Testis (tissue), 2 donors: ENCODE measurements at regions not wholly inside any gene's neighbourhood (a gene's known extent, or its start where the extent isn't known, plus 50 kb on each side); places are given as distances from the start of the nearest gene placed in this dataset.

Experiments used
- DNase-seq: peaks from one replicate; pipeline ENCODE4 v3.0.0-alpha.2; 2019
- H3K27ac ChIP-seq, 2 donors: fragments of 200-600 bp; sonication (generic); one replicate each; pipeline ENCODE4 v1.5.1; 2019
- H3K27me3 ChIP-seq: fragments of 200-600 bp; sonication (generic); one replicate; pipeline ENCODE4 v1.5.1; 2019
- H3K36me3 ChIP-seq: fragments of 200-600 bp; sonication (generic); one replicate; pipeline ENCODE4 v1.5.1; 2017; ENCODE audit warnings: low read depth; ENCODE audit errors: missing control alignments
- H3K4me1 ChIP-seq: fragments of 200-600 bp; sonication (generic); one replicate; pipeline ENCODE4 v1.5.1; 2019
- H3K4me3 ChIP-seq, 2 donors: fragments of 200-600 bp; sonication (generic); one replicate each; pipeline ENCODE4 v1.5.1; 2017 to 2019
- H3K9me3 ChIP-seq: fragments of 200-600 bp; sonication (generic); one replicate; pipeline ENCODE4 v1.5.1; 2017
- POLR2A ChIP-seq: fragments of 450-650 bp; IDR thresholded peaks from one replicate; pipeline ENCODE4 v1.6.1; 2017; ENCODE audit warnings: antibody characterized with exemption, mild to moderate bottlenecking, moderate library complexity
- WGBS, 2 donors: methylation state at CpG; one replicate each; pipeline ENCODE4 v1.1.5; 2018; 5-methylcytosine and 5-hydroxymethylcytosine counted together
- intact Hi-C: fragments of 100-400 bp; cut with DNase I; formaldehyde crosslinking; loops from one replicate; pipeline ENCODE4 v1.15.1; 2023; ENCODE audit warnings: low total_unique reads
- TF ChIP-seq, protein P1 (sequence below), 3 experiments: fragments of 450-650 bp in 2 of 3; fragments of 200-600 bp in 1 of 3; sonication (generic) in 1 of 3; IDR thresholded peaks; one replicate each; pipeline ENCODE4 v1.5.1; 2016 to 2019; ENCODE audit warnings: antibody characterized with exemption in 3 of 3, mild to moderate bottlenecking in 2 of 3, moderate library complexity in 1 of 3

DNA sequence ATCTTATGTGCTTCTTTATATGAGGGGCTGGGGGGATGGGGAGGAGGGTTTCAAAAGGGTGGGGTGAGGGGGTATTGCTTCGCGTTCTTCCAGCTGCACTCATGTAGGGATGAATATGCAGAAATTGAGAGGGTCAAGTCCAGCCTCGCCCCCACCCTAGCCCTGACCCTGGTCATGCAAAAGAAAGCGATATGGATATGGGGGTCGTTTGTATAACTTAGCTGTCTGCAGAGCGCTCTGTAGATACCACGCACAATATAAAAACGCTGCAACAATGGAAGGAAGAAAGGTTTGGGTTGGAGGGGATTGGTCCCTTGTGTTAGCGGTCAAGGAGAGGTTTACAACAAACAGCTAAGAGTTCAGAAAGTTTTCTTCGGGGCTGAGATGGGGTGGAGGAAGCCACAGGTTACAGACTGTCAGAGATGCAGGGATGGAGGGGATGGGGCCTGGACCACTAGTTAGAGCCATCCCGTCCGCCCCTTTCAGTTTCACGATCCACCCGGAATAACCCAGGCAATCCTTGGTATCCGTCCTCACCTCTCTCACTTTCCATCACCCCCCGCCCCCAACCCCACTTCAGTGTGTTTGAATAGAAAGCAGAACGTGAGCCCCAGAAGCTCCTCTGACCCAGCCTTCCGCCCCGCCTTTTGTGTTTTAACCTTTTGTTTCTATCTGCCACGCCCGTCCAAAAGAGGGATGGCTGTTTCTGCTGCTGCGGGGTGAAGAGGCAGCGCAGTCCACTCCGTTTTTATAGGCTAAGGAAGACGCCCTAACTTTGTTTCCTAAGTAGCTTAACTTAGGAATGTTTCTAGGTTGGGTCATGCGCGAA lies 73.5 kb downstream of the SOX4 start:
- intact Hi-C loops, result no loop called here
- peak overlapping the region in 1 of 2 donors; percentile 45 for H3K4me3 ChIP-seq
- DNase-seq, result no peak
- 37 to 40% methylated on average over 27 of the region's 27 CpGs for WGBS, 2 donors
- peaks cover 13% of the 10 kb centered on the region for H3K4me1 ChIP-seq
- no peaks in the 10 kb centered on the region for H3K27me3 ChIP-seq
- H3K27ac ChIP-seq, result no peak overlapping the region
- no peak for TF ChIP-seq POLR2A
- TF ChIP-seq, protein P1, sequence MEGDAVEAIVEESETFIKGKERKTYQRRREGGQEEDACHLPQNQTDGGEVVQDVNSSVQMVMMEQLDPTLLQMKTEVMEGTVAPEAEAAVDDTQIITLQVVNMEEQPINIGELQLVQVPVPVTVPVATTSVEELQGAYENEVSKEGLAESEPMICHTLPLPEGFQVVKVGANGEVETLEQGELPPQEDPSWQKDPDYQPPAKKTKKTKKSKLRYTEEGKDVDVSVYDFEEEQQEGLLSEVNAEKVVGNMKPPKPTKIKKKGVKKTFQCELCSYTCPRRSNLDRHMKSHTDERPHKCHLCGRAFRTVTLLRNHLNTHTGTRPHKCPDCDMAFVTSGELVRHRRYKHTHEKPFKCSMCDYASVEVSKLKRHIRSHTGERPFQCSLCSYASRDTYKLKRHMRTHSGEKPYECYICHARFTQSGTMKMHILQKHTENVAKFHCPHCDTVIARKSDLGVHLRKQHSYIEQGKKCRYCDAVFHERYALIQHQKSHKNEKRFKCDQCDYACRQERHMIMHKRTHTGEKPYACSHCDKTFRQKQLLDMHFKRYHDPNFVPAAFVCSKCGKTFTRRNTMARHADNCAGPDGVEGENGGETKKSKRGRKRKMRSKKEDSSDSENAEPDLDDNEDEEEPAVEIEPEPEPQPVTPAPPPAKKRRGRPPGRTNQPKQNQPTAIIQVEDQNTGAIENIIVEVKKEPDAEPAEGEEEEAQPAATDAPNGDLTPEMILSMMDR (IDR thresholded peaks at IDR 0.05), result no peak
- H3K36me3 ChIP-seq, result no peaks in the 10 kb centered on the region
- H3K9me3 ChIP-seq, result no peaks in the 10 kb centered on the region

DNA sequence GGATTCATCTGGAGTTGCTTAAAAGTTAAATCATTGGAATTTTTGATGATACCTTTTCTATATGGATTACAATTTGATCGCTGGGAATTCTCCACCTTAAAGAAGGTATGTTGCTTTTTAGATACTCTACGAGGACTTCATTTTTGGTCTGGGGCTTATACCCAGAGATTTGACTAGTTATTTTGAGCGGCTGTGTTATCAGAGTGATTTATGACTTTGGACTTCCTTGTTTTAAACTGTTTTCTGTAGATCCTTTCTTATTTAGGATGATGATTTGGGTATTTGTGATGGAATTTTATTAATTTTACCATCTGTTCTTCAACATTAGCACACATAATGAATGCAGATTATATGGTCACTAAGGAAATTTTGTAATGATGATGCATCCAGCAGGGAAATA lies 75.2 kb downstream of the SOX4 start:
- 75 to 85% methylated on average over 3 of the region's 3 CpGs for WGBS, 2 donors
- Histone ChIP-seq H3K9me3 (no peaks in the 10 kb centered on the region), H3K27ac (no peak overlapping the region), H3K27me3 (no peaks in the 10 kb centered on the region), H3K36me3 (no peaks in the 10 kb centered on the region), H3K4me1 (peaks cover 13% of the 10 kb centered on the region), H3K4me3 (no peak overlapping the region)
- no peak for DNase-seq
- intact Hi-C loops, result no loop called here
- TF ChIP-seq, protein P1 (IDR thresholded peaks at IDR 0.05), result no peak
- no peak for TF ChIP-seq POLR2A

DNA sequence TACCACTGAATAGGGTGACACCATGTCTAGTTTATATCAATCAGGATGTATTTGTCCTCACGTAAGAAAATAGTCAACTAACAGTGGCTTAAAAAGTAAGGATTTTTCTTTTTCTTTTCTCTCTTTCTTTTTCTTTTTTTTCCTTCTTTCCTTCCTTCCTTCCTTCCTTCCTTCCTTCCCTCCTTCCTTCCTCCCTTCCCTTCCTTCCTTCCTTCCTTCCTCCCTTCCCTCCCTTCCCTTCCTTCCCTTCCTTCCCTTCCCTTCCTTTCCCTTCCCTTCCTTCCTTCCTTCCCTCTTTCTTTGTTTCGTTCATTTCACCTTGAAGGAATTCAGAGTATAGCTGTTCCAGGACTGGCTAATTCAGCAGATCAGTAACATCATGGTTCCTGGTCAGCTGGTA lies 83.2 kb downstream of the SOX4 start:
- Histone ChIP-seq H3K4me3 (no peak overlapping the region), H3K9me3 (no peaks in the 10 kb centered on the region), H3K4me1 (no peaks in the 10 kb centered on the region), H3K27ac (no peak overlapping the region), H3K27me3 (no peaks in the 10 kb centered on the region), H3K36me3 (no peaks in the 10 kb centered on the region)
- no peak for DNase-seq
- 46 to 61% methylated on average over 2 of the region's 2 CpGs for WGBS, 2 donors
- intact Hi-C loops, result no loop called here
- TF ChIP-seq POLR2A, result no peak
- TF ChIP-seq, protein P1 (IDR thresholded peaks at IDR 0.05), result no peak

DNA sequence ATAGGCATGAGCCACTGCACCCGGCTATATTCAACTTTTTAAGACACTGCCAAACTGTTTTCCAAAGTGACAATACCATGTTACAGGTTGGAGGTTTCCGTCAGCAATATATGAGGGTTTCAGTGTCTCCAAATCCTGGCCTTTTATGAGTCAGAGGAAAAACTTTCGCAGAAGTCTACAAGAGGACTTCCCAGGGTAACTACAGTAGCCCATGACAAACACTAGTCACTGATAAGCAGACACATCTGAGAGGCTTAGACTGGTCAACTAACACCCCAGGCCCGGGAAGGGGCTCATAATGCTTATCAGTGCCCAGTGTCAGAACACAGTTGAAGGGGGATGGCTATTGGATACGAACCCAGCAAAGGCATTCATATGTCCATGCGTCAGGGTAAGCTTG lies 85.4 kb downstream of the SOX4 start:
- H3K27ac ChIP-seq, result no peak overlapping the region
- TF ChIP-seq POLR2A, result no peak
- TF ChIP-seq, protein P1 (IDR thresholded peaks at IDR 0.05), result no peak

DNA sequence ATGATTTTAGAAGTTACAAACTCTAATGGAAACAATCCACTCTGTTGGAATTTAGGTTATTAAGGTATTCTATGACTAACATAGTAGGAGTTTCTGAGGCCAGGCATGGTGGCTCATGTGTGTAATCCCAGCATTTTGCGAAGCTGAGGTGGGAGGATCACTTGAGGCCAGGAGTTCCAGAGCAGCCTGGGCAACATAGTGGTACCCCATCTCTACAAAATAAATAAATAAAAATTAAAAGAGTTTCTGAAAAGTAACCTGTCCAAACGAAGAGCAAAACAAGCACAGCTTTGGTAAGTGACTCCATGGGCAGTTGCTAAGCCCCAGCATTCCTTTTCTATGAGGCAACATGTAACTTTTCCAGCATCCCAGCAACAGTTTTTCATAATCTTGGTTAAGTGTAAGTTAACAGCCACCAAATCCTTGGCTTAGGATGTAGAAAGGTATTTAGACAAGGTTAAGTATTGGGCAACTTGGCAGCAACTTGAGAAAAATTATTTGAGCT lies 86.3 kb downstream of the SOX4 start:
- DNase-seq, result no peak
- WGBS, 2 donors, result 87 to 88% methylated on average over 2 of the region's 2 CpGs
- Histone ChIP-seq H3K9me3 (no peaks in the 10 kb centered on the region), H3K4me1 (no peaks in the 10 kb centered on the region), H3K27ac (no peak overlapping the region), H3K36me3 (no peaks in the 10 kb centered on the region), H3K27me3 (no peaks in the 10 kb centered on the region), H3K4me3 (no peak overlapping the region)
- intact Hi-C loops, result no loop called here
- TF ChIP-seq, protein P1 (IDR thresholded peaks at IDR 0.05), result no peak
- TF ChIP-seq POLR2A, result no peak

More for the DNA sequence above, 85.4 kb downstream of the SOX4 start:
- Histone ChIP-seq H3K4me1 (no peaks in the 10 kb centered on the region), H3K9me3 (no peaks in the 10 kb centered on the region), H3K36me3 (no peaks in the 10 kb centered on the region), H3K4me3 (no peak overlapping the region), H3K27me3 (no peaks in the 10 kb centered on the region)
- intact Hi-C loops, result no loop called here
- no peak for DNase-seq
- WGBS, 2 donors, result 87 to 94% methylated on average over 6 of the region's 6 CpGs
